ENCODE measurements at regions not wholly inside any gene's neighbourhood (a gene's known extent, or its start where the extent isn't known, plus 50 kb on each side); places are given as distances from the start of the nearest gene placed in this dataset.

- Histone ChIP-seq H2BK5ac (ENCODE audit: low read depth, low read length, poor library complexity) (no peak overlapping the region), H3K18ac (ENCODE audit: low read length) (no peak overlapping the region), H3K4ac (ENCODE audit: low read depth, low read length) (no peak overlapping the region), H3K79me1 (ENCODE audit: low read length) (no peaks in the 10 kb centered on the region), H3K9me3 (ENCODE audit: insufficient read depth, low read depth, low read length) (peaks cover 2% of the 10 kb centered on the region), H3K79me2 (ENCODE audit: control insufficient read depth, insufficient read depth, low read length, poor library complexity) (no peaks in the 10 kb centered on the region), H3K4me2 (ENCODE audit: low read length) (no peak overlapping the region), H4K8ac (ENCODE audit: low read depth, low read length) (no peak overlapping the region), H3K27ac (ENCODE audit: low read depth, low read length) (no peak overlapping the region), H2AFZ (ENCODE audit: insufficient read depth, low read length, poor library complexity) (no peak overlapping the region), H3K14ac (ENCODE audit: low read length) (no peak overlapping the region), H3K23ac (ENCODE audit: low read length) (no peak overlapping the region), H4K91ac (ENCODE audit: low read depth, low read length) (no peak overlapping the region), H2BK12ac (ENCODE audit: low read length) (no peak overlapping the region), H4K12ac (ENCODE audit: low read depth, low read length) (no peak overlapping the region), H2BK120ac (ENCODE audit: insufficient read depth, low read length, poor library complexity) (no peak overlapping the region), H3K9ac (ENCODE audit: low read length) (no peak overlapping the region), H3K4me1 (ENCODE audit: control insufficient read depth in 1 of 2, insufficient read depth in 2 of 2, low read length in 2 of 2) (peaks cover 0 to 3% of the 10 kb centered on the region in 2 experiments), H3K36me3 (ENCODE audit: control insufficient read depth in 1 of 2, insufficient read depth in 2 of 2, low read length in 2 of 2) (peaks cover 2% of the 10 kb centered on the region in 2 experiments), H2AK5ac (ENCODE audit: low read length) (no peak overlapping the region), H3K27me3 (ENCODE audit: insufficient read depth, low read length) (no peaks in the 10 kb centered on the region), H3K4me3 (ENCODE audit: low read depth, low read length) (no peak overlapping the region)
- DNase-seq: no peak
- WGBS (ENCODE audit: extremely low coverage, insufficient coverage, insufficient read length): no CpG with 5 or more reads among the region's 1 CpG
These were observed 176.9 kb downstream of the AASDH start for GRCh38 chr4:56210397-56210796.

- H3K4me1 ChIP-seq (ENCODE audit: control insufficient read depth in 1 of 2, insufficient read depth in 2 of 2, low read length in 2 of 2): peaks cover 0 to 3% of the 10 kb centered on the region in 2 experiments
- H3K79me1 ChIP-seq (ENCODE audit: low read length): no peaks in the 10 kb centered on the region
- no peaks in the 10 kb centered on the region for H3K79me2 ChIP-seq (ENCODE audit: control insufficient read depth, insufficient read depth, low read length, poor library complexity)
- no peak overlapping the region for H3K4me2 ChIP-seq (ENCODE audit: low read length)
- no peak for DNase-seq
- H3K27ac ChIP-seq (ENCODE audit: low read depth, low read length): no peak overlapping the region
- no peak overlapping the region for H3K4me3 ChIP-seq (ENCODE audit: low read depth, low read length)
- no peak overlapping the region for H2BK12ac ChIP-seq (ENCODE audit: low read length)
- H2BK120ac ChIP-seq (ENCODE audit: insufficient read depth, low read length, poor library complexity): no peak overlapping the region
- no peak overlapping the region for H4K12ac ChIP-seq (ENCODE audit: low read depth, low read length)
- peaks cover 2% of the 10 kb centered on the region in 2 experiments for H3K36me3 ChIP-seq (ENCODE audit: control insufficient read depth in 1 of 2, insufficient read depth in 2 of 2, low read length in 2 of 2)
- H2AK5ac ChIP-seq (ENCODE audit: low read length): no peak overlapping the region
- H3K9ac ChIP-seq (ENCODE audit: low read length): no peak overlapping the region
- H3K14ac ChIP-seq (ENCODE audit: low read length): no peak overlapping the region
- H2BK5ac ChIP-seq (ENCODE audit: low read depth, low read length, poor library complexity): no peak overlapping the region
- H3K4ac ChIP-seq (ENCODE audit: low read depth, low read length): no peak overlapping the region
- WGBS (ENCODE audit: extremely low coverage, insufficient coverage, insufficient read length): no CpG with 5 or more reads among the region's 3 CpGs
- H3K23ac ChIP-seq (ENCODE audit: low read length): no peak overlapping the region
- H3K27me3 ChIP-seq (ENCODE audit: insufficient read depth, low read length): no peaks in the 10 kb centered on the region
- H4K8ac ChIP-seq (ENCODE audit: low read depth, low read length): no peak overlapping the region
- peaks cover 2% of the 10 kb centered on the region for H3K9me3 ChIP-seq (ENCODE audit: insufficient read depth, low read depth, low read length)
- no peak overlapping the region for H3K18ac ChIP-seq (ENCODE audit: low read length)
- no peak overlapping the region for H2AFZ ChIP-seq (ENCODE audit: insufficient read depth, low read length, poor library complexity)
- no peak overlapping the region for H4K91ac ChIP-seq (ENCODE audit: low read depth, low read length)
These were observed 177.5 kb downstream of the AASDH start for GRCh38 chr4:56209767-56210166.

DNA sequence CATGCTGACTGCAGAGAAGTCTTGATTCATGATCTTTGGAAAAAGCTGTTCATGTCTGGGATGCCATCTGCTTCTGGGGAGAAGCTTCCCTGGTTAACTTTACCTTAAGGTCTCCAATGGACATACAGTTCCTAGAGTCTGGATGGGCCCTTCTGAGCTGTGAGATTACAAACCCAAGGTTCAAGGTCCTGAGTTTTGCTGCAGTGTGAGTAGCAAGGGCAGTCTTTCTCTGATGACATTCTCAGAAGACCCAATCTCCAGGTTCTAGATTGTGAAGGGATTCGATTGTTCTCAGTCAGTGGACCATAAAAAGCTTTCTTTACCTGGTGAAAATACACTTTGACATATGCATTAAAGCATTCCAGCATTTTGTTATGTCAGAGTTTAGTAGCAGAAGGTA lies 179.2 kb downstream of the AASDH start:
- H3K4ac ChIP-seq (ENCODE audit: low read depth, low read length): no peak overlapping the region
- peaks cover 2% of the 10 kb centered on the region for H3K9me3 ChIP-seq (ENCODE audit: insufficient read depth, low read depth, low read length)
- H4K91ac ChIP-seq (ENCODE audit: low read depth, low read length): no peak overlapping the region
- no peak overlapping the region for H4K12ac ChIP-seq (ENCODE audit: low read depth, low read length)
- no peak overlapping the region for H3K14ac ChIP-seq (ENCODE audit: low read length)
- H2BK120ac ChIP-seq (ENCODE audit: insufficient read depth, low read length, poor library complexity): no peak overlapping the region
- peaks cover 0 to 3% of the 10 kb centered on the region in 2 experiments for H3K4me1 ChIP-seq (ENCODE audit: control insufficient read depth in 1 of 2, insufficient read depth in 2 of 2, low read length in 2 of 2)
- H3K9ac ChIP-seq (ENCODE audit: low read length): no peak overlapping the region
- H2AFZ ChIP-seq (ENCODE audit: insufficient read depth, low read length, poor library complexity): no peak overlapping the region
- no CpG with 5 or more reads among the region's 1 CpG for WGBS (ENCODE audit: extremely low coverage, insufficient coverage, insufficient read length)
- H2BK5ac ChIP-seq (ENCODE audit: low read depth, low read length, poor library complexity): no peak overlapping the region
- H3K27me3 ChIP-seq (ENCODE audit: insufficient read depth, low read length): no peaks in the 10 kb centered on the region
- no peak overlapping the region for H2AK5ac ChIP-seq (ENCODE audit: low read length)
- H3K79me1 ChIP-seq (ENCODE audit: low read length): no peaks in the 10 kb centered on the region
- H3K4me3 ChIP-seq (ENCODE audit: low read depth, low read length): no peak overlapping the region
- H3K27ac ChIP-seq (ENCODE audit: low read depth, low read length): no peak overlapping the region
- H3K79me2 ChIP-seq (ENCODE audit: control insufficient read depth, insufficient read depth, low read length, poor library complexity): no peaks in the 10 kb centered on the region
- no peak overlapping the region for H3K18ac ChIP-seq (ENCODE audit: low read length)
- H3K23ac ChIP-seq (ENCODE audit: low read length): no peak overlapping the region
- no peak overlapping the region for H3K4me2 ChIP-seq (ENCODE audit: low read length)
- no peak overlapping the region for H2BK12ac ChIP-seq (ENCODE audit: low read length)
- DNase-seq: no peak
- no peak overlapping the region for H4K8ac ChIP-seq (ENCODE audit: low read depth, low read length)
- peaks cover 2% of the 10 kb centered on the region in 2 experiments for H3K36me3 ChIP-seq (ENCODE audit: control insufficient read depth in 1 of 2, insufficient read depth in 2 of 2, low read length in 2 of 2)

DNA sequence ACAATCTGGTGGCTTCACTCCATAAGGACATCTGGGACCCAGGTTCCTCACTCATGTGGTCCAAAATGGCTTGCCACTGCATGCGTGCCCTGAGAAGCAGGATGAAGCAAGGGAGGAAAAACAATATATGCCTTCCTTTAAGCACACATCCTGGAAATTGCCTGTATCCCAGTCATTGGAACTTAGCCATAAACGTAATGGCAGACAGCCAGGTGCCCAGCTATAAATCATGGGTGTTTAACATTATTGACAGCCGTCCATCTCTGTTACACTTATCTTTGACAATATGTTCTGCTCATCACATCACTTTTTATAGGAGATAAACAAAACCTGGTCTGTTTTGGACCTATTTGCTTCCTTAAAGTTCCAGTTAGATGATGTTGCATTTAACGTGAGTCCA lies 181.0 kb downstream of the AASDH start:
- Histone ChIP-seq H3K36me3 (ENCODE audit: control insufficient read depth in 1 of 2, insufficient read depth in 2 of 2, low read length in 2 of 2) (peaks cover 1 to 2% of the 10 kb centered on the region in 2 experiments), H2AFZ (ENCODE audit: insufficient read depth, low read length, poor library complexity) (no peak overlapping the region), H3K9me3 (ENCODE audit: insufficient read depth, low read depth, low read length) (peaks cover 1% of the 10 kb centered on the region), H3K18ac (ENCODE audit: low read length) (no peak overlapping the region), H3K27me3 (ENCODE audit: insufficient read depth, low read length) (no peaks in the 10 kb centered on the region), H3K4me1 (ENCODE audit: control insufficient read depth in 1 of 2, insufficient read depth in 2 of 2, low read length in 2 of 2) (peaks cover 0 to 3% of the 10 kb centered on the region in 2 experiments), H3K79me2 (ENCODE audit: control insufficient read depth, insufficient read depth, low read length, poor library complexity) (no peaks in the 10 kb centered on the region), H4K91ac (ENCODE audit: low read depth, low read length) (no peak overlapping the region), H3K4ac (ENCODE audit: low read depth, low read length) (no peak overlapping the region), H4K12ac (ENCODE audit: low read depth, low read length) (no peak overlapping the region), H3K9ac (ENCODE audit: low read length) (no peak overlapping the region), H2BK5ac (ENCODE audit: low read depth, low read length, poor library complexity) (no peak overlapping the region), H3K23ac (ENCODE audit: low read length) (no peak overlapping the region), H3K27ac (ENCODE audit: low read depth, low read length) (no peak overlapping the region), H3K14ac (ENCODE audit: low read length) (no peak overlapping the region), H4K8ac (ENCODE audit: low read depth, low read length) (peak overlapping the region; percentile 38), H3K4me3 (ENCODE audit: low read depth, low read length) (no peak overlapping the region), H3K4me2 (ENCODE audit: low read length) (no peak overlapping the region), H2BK12ac (ENCODE audit: low read length) (no peak overlapping the region), H2AK5ac (ENCODE audit: low read length) (no peak overlapping the region), H3K79me1 (ENCODE audit: low read length) (no peaks in the 10 kb centered on the region), H2BK120ac (ENCODE audit: insufficient read depth, low read length, poor library complexity) (no peak overlapping the region)
- WGBS (ENCODE audit: extremely low coverage, insufficient coverage, insufficient read length): no CpG with 5 or more reads among the region's 4 CpGs
- no peak for DNase-seq
